Bronchial epithelial cell (primary cell): ENCODE measurements at regions not wholly inside any gene's neighbourhood (a gene's known extent, or its start where the extent isn't known, plus 50 kb on each side); places are given as distances from the start of the nearest gene placed in this dataset.

ENCODE experiments used
- DNase-seq: peaks from one replicate; pipeline ENCODE4 v3.0.0-alpha.2; 2010; ENCODE audit warnings: low read depth
- FAIRE-seq: peaks from 2 replicates; lab custom pipeline; 2011; peaks lifted over from hg19 to GRCh38; lab: Jason Lieb, UNC
- H3K27me3 ChIP-seq: 2 replicates; pipeline ENCODE4 v1.5.1; 2011; ENCODE audit warnings: low read length; ENCODE audit not compliant: control insufficient read depth, insufficient read depth
- H3K36me3 ChIP-seq: 2 replicates; pipeline ENCODE4 v1.5.1; 2011; ENCODE audit warnings: low read length; ENCODE audit not compliant: control insufficient read depth, insufficient read depth
- H3K4me3 ChIP-seq: 2 replicates; pipeline ENCODE4 v1.5.1; 2011; ENCODE audit warnings: mild to moderate bottlenecking, low read depth, low read length, control low read depth
- CTCF ChIP-seq: IDR thresholded peaks from 2 replicates; pipeline ENCODE4 v1.5.1; 2011; ENCODE audit warnings: mild to moderate bottlenecking, moderate library complexity, low read length, control low read depth, inconsistent platforms; ENCODE audit not compliant: insufficient read depth, severe bottlenecking

DNA sequence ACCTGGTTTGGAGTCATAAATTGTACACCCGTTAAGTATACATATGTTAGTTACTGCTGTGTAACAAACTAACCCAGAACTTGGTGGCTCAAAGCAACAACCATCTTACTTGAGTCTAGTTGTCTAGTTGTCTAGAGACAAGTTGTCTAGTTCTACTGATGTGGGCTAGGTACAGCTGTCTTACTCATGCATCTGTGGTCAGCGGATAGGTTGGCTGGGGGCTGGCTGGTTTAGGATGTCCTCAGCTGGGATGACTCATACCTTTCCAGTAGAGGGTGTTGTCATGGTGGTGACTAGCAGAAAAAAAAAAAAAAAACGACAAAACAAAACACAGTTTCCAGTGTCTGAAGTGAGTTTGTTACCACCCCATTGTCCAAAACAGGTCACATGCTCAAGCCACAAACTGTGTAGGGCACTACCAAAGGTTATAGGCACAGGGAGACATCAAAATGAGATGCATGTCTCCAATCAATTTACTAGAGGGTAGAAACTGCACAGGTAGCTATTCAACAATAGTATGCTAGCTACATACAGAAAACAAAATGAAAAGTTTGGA lies 680.3 kb downstream of the MED13L start:
- Histone ChIP-seq H3K4me3 (no peak overlapping the region), H3K36me3 (no peaks in the 10 kb centered on the region), H3K27me3 (no peaks in the 10 kb centered on the region)
- TF ChIP-seq CTCF, result no peak
- DNase-seq (peak; percentile 17), FAIRE-seq (no peak)

DNA sequence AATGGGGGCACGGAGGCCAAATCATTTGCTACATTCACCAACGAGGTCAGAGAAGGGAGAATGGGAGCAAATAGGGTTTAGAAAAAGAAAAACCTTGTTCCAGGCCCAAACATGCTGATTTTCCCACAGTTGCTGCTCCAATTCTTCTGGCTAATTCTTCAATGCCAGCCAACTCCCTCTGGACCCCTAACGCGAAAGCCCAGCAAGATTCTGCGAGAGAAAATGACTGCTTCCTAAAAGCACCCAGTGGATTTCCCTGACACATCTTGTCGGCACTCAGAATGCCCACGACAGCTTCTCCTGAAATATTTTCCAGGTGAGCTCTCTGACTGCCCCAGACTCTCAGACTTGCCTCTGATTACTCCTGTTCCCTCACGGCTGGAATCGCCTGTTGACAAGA lies 689.4 kb downstream of the MED13L start:
- no peaks in the 10 kb centered on the region for H3K36me3 ChIP-seq
- TF ChIP-seq CTCF, result no peak
- DNase-seq (no peak), FAIRE-seq (no peak)
- no peak overlapping the region for H3K4me3 ChIP-seq
- no peaks in the 10 kb centered on the region for H3K27me3 ChIP-seq

GRCh38 chr12:115584156-115584555 lies 693.3 kb downstream of the MED13L start:
- TF ChIP-seq CTCF, result no peak
- Histone ChIP-seq H3K4me3 (no peak overlapping the region), H3K27me3 (no peaks in the 10 kb centered on the region), H3K36me3 (no peaks in the 10 kb centered on the region)
- peak; percentile 50 for DNase-seq
- no peak for FAIRE-seq

DNA sequence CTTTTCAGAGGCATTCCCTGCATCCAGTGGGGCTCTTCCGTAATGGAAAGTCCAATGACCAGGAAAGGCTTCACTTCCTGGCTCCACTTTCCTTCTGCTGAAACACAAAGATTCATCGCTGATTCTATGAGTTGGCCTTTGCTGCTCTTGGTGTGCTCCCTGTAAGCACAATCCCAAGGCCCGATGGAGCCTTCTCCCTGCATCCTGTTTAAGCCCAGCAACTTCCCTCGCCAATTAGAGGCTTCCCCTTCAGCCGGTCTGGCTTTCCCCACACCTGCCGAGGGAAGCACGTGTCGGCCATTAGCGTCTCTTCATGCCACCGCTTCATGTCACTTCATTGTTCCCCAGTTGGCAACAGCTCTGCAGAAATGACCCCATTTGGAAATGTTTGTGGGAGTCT lies 693.9 kb downstream of the MED13L start:
- H3K36me3 ChIP-seq, result no peaks in the 10 kb centered on the region
- DNase-seq, result no peak
- no peak for TF ChIP-seq CTCF
- H3K4me3 ChIP-seq, result no peak overlapping the region
- no peaks in the 10 kb centered on the region for H3K27me3 ChIP-seq
- no peak for FAIRE-seq

GRCh38 chr12:115577401-115577800 lies 700.1 kb downstream of the MED13L start:
- Histone ChIP-seq H3K4me3 (no peak overlapping the region), H3K27me3 (no peaks in the 10 kb centered on the region), H3K36me3 (no peaks in the 10 kb centered on the region)
- FAIRE-seq, result no peak
- TF ChIP-seq CTCF, result no peak
- DNase-seq, result no peak

- FAIRE-seq, result no peak
- no peaks in the 10 kb centered on the region for H3K27me3 ChIP-seq
- no peaks in the 10 kb centered on the region for H3K36me3 ChIP-seq
These were observed 702.7 kb downstream of the MED13L start for GRCh38 chr12:115574826-115575225.

More at GRCh38 chr12:115574826-115575225, 702.7 kb downstream of the MED13L start:
- TF ChIP-seq CTCF, result no peak
- H3K4me3 ChIP-seq, result no peak overlapping the region
- DNase-seq, result no peak
